IPS-NIHi7 (cell line): ENCODE measurements at regions not wholly inside any gene's neighbourhood (a gene's known extent, or its start where the extent isn't known, plus 50 kb on each side); places are given as distances from the start of the nearest gene placed in this dataset.
"Not testable (repeated sequence)": the region's sequence is repeated elsewhere in the genome, so short reads cannot be mapped to it uniquely, and the experiment has no call there.

Experiments
- DNase-seq: peaks from one replicate; pipeline ENCODE4 v3.0.0; 2012; ENCODE audit warnings: mixed read lengths; ENCODE audit errors: extremely low spot score

DNA sequence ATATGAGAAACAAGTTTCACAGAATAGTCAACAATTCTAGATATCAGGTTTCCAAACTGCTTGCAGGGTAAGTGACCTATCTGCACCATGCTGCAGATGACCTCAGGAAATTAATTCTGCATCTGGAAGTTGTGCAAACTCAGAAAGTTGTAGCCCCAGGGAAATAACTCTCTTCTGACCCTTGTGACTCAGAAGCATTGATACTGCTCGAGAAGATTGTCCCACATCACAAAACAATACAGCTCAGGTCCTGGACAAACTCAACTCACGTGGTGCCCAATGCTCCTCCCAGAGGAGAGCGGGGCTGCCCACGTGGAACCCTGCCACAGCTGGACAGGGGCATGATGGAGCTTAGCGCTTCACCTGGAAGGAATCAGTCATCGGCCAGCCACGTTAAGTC is 221.9 kb upstream of the LRRC61 start:
- DNase-seq, result not testable (repeated sequence)

DNA sequence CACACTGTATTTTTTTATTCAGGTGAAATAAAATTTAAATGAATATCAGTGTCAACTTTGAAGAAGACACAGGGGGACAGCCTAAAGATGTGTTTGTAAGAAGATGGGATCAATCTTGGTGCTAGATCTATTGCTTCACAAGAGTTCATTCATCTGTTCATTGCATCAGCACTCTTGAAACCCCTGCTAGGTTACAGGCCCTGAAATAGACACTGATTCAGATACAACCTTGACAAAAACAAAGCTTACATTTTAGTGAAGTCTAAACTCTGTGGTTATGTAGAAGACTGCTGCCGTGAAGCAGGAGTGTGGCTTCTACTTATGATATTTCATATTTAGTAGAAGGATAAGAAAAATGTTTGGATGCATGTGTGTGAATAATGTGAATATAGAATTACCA is 215.9 kb upstream of the LRRC61 start:
- not testable (repeated sequence) for DNase-seq

DNA sequence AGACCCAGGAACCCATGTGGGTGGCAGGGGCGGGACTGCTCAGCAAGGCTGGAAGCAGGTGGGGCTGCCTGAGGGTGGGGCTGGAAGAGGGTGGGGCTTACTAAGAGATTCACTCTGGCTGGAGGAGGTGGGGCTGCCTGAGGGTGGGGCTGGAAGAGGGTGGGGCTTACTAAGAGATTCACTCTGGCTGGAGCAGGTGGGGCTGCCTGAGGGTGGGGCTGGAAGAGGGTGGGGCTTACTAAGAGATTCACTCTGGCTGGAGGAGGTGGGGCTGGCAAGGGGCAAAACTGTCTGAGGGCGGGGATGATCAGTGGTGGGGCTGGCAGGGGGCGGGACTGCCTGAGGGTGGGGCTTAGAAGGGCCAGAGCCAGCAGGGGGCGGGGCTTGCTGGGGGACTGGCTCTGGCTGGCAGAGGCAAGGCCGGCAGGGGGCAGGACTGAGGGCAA is 212.8 kb upstream of the LRRC61 start:
- not testable (repeated sequence) for DNase-seq

DNA sequence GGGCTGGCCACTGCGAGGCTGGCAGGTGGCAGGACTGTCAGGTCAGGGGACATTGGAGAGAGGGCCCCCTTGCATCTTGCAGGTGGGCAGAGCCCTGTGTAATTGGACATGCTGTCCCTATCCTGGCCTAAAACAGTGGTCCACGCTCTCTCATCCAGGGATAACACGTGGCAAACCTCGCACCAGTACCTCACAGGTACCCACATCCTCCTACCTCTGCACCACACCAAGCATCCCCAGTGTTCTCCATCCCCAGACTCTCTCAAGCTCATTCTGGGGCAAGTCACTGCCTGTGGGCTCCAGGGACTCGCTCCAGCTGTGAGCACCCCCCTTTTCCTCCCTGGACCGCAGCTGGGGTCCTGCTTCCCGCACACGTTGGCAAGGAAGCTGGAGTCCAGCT is 212.3 kb upstream of the LRRC61 start:
- DNase-seq, result not testable (repeated sequence)

DNA sequence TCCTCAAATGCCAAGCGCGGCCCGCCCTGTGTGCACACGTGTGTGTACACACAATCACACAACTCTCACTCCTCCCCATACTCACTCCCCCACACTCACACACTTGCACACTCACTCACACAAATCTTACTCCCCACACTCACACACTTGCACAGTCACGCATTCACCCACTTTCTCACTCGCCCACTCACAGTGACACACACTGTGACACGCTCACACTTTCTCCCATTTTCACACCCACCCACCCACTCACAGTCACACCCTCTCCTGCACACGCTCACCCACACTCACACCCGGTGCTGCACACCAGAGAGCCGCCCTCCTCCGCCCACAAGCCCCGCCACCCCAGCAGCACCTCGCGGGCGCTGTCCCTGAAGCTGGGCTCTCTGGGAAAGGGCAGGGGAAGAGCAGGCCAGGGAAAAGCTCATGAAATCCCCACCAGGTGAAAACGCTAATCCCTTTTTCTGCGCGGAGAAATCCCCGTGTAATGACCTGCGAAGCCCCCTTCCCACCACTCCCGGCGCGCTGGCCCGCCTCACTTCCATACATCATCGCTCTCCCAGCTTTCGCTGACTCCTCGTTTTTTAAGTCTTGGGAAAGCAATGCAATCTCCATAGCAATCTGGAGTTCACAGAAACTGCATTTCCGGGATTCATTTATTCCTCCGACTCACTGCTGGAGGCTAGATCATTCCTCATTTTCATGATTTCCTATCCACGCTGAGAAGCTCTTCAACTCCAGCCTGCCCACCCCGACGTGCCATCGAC is 211.6 kb upstream of the LRRC61 start:
- not testable (repeated sequence) for DNase-seq

DNA sequence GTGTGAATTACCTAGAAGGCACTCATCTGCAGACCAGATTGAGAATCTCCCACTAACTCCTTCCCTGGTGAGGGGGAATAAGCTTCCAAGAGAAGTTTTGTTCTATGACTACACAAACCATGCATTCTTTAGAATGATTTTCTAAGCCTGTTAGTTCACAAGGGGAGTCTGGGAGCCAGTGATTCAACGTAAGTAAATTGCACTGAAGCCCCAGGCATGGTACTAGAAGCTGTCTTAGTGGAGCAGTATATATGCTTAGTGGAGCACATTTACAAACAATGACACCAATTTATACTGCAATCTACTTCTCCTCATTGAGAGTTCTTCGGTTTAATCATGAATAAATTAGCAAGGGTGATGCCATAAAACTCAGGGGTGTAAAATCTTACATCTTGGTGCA is 209.9 kb upstream of the LRRC61 start:
- not testable (repeated sequence) for DNase-seq

DNA sequence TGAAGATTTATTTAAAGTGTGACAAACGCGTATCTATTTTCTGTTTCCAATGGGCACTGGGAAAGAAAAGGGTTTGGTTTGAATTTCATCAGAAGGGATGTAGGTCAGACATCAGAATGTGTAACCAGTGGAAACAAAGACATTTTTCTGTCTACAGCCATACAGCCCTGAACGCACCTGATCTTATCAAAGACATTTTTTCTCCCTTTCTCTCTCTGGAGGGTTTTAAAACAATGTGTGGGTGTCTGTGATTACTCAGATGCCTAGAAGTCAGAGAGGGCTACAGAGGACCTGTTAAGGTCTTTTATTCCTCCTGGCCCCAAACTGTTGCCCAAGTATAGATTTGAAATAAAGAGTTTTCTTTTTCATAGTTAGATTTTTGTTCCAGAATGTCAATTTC is 208.6 kb upstream of the LRRC61 start:
- DNase-seq, result not testable (repeated sequence)

DNA sequence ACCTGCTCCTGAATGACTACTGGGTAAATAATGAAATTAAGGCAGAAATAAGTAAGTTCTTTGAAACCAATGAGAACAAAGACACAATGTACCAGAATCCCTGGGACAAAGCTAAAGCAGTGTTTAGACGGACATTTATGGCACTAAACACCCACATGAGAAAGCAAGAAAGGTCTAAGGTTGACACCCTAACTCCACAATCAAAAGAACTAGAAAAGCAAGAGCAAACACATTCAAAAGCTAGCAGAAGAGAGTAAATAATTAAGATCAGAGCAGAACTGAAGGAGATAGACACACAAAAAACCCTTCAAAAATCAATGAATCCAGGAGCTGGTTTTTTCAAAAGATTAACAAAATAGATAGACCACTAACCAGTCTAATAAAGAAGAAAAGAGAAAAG is 203.2 kb upstream of the LRRC61 start:
- not testable (repeated sequence) for DNase-seq

DNA sequence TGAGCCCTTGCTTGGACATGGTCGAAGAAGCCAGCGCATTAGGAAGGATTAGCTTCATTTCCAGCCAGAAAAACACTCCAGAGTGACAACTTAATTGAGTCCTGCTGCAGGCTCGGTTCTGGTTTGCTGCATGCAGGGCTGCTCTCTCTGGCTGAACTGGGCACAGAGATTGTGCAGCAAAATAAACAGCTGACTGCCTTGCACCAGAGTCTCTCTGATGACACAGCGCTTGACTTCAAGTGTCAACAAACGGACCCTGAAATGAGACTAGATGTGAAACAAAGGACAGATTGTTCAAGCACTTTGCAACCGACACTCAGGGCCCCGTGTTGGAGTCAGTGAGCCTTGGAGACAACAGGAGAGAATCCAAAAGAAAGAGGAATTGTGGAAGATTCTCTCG is 197.3 kb upstream of the LRRC61 start:
- DNase-seq, result not testable (repeated sequence)

DNA sequence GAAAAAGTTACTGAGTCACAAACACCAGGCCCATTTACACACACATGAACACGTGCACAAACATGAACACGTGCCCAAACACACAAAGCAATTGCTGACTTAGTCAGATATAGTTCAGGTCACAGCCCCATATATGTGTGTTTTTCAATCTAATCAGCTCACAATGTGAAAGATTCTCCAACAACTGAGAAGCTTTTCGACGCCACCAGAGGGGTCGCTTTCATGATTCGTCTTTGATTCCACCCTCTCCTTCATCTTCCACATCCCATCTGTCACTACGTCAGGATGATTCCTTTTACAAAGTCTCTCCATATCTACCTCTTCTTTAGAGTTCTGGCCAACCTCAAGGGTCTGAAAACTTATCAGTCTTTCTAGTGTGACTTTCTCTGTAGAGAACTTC is 188.7 kb upstream of the LRRC61 start:
- not testable (repeated sequence) for DNase-seq

DNA sequence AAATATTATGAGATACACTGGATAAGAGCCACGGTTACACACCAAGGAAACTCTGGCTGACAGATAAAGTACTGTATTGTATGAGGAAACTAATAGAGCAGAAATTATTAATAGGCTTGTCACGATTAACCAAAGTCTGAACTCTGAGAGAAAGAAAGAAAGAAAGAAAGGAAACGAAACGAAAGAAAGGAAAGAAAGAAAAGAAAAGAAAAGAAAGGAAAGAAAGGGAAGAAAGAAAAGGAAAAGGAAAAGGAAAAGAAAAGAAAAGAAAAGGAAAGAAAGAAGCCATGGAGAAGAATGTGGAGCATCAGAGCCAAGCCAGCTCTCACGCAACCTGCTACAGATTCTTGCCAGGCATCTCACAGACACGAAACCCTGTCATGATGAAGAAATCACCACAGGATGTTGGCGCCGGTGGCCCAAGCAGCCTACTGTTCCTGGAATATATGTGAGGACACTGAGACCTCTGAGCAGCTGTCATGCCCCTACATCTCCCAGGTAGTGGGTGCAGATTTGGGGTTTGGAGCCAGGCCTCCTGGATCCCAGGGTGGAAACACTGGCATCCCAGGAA is 187.4 kb upstream of the LRRC61 start:
- not testable (repeated sequence) for DNase-seq

DNA sequence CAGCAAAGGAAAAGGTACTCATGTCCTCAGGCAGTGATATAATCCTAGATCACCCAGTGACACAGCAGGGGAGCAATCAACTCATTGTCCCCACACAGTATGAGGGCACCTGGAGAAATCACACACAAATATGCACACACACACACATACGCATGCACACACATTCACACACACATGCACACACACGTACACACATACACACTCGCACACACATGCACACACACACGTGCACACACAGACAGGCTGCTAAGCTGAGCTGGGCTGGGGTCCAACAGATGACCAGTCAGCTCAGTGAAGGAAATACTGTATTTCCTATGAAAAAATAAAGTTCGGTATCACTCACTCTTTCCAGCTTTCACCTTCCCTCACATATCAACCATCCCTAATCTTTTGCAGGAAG is 183.3 kb upstream of the LRRC61 start:
- not testable (repeated sequence) for DNase-seq

DNA sequence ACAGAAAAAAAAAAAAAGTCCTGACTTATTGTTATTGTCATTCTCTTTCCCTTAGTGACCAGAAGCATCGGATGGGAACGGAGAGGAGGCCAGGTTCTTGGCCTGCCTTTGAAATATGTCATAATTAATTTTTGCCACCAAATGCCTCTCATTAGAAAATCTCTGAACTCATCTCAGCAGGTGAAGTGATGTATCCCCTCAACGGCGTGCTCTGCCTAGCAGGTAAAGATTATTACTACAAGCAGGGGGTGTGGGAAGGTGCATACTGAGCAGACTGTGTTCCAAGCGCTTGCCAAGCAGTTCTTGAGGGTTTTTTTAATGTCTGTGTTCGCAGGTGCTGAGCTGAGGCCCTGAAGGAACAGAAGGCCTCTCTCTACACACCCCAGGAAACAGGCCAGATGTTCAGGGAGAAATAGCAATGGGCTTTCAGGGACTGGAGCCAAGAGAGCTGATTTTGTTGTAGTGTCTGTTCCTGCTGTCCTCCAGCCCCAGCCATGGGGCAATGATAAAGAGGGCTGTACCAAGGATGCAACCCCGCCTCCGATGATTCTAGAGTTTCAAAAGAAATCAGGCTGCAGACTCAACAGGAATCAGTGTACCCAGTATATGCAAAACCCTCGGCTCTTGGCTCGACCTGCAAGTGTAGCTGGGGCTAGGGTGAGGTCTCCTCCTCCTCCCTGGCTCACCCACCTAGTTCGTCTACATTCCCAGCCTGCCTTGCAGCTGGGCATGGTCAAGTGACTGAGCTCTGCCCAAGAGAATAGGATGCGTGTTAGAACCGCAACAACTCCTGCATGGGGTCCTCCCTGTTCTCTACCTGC is 181.4 kb upstream of the LRRC61 start:
- DNase-seq, result not testable (repeated sequence)

DNA sequence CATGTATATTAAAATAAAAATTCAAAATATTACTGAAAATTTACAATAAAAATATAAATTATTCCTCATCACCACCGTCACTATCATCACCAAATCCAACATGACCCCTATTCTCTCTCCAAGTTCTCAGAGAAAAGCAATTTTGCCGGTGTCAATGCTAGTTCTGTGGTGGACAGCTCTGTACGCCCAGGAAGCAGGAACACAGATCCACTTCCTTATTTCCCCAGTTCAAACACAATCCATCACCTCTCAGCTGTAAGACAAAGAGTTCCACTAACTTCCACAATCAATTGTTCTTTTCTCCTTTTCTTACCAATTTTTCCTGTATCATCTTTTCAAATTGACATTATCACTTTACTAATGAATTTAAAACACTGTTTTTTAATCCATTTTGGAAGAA is 177.0 kb upstream of the LRRC61 start:
- DNase-seq, result not testable (repeated sequence)

DNA sequence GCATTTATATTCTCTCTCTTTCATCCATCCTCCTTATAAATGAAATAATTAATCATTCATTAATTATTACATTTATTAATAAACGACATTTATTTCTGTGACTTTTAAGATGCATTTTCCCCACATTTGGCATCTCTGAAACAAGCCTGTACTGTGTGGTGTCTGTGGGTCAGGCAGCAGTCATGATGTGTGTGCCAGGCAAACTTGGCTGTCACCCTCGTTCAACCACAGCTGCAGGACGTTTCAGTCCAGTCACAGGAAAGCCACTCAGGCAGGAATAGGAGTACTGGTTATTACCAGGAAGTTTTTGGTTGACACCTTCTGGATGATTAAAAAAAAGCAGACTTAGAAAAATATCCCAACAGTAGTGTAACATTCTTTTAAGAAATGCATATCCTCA is 175.6 kb upstream of the LRRC61 start:
- not testable (repeated sequence) for DNase-seq

DNA sequence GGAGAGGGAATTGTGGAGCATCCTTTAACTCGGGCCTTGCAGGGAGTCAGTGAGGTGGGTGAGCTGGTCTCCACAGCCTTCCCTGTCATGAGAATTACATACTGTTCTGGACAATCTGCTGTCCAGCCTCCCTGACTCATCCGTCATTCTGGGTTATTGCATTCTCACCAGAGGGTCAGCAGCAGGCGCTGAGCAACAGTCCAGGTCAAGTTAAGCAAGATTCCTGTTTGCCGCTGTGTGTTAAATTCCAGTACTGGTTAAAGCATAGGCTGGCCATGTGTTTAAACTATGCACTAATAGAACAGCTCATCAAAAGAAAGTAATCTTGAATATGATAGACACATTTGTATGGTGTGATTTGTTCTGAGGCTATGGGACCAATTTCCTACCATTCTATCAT is 167.1 kb upstream of the LRRC61 start:
- DNase-seq, result not testable (repeated sequence)

DNA sequence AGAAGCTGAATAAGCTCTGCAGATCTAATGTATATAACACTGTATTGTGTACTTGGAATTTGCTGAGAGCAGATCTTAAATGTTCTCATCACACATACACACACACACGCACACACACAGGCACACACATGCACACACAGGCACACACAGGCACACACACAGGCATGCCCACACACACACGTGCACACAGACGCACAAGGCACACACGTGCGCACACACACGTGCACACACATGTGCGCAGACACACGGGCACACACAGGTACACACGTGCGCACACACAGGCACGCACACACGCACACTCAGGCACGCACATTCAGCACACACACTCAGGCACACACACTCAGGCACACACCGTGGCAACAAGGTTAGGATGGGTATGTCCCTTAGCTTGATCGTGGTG is 164.5 kb upstream of the LRRC61 start:
- not testable (repeated sequence) for DNase-seq

DNA sequence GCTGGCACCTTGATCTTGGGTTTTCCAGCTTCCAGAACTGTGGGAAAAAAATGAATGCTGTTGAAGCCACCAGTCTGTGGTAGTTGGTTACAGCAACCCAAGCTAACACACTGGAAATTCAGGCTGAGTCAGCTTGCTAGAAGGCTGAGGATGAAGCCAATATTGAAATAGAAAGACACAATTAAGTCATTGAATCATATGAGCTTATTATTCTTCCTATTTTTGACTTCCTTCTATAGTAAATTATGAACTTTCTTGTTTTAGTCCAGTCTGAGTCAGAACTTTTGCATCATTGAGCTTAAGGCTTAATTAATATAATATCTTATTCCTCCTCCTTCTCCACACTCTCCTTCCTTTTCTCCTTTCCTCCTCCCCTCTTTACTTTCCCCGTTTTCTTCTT is 153.6 kb upstream of the LRRC61 start:
- not testable (repeated sequence) for DNase-seq

DNA sequence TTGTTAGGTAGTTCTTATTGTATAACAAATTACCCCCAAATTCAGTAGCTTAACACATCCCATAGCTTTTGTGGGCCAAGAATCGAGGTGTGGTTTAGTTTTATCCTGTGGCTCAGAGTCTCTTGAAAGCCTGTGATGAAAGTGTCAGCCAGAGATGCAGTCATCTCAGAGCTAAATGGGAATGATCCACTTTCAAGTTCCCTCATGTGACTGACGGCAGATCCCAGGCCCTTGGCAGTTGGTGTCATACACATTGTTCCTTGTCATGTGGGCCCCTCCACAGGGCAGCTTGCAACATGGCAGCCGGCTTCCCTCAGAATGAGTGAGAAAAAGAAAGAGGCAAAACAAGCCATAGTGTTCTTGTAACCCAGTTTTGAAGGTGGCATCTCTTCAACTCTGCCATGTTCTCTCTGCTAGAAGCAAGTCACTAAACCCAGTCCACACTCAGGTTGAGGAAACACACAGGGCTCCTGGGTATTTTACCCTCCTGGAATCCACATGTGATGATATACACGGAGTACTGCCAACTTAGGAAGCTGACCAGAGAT is 153.1 kb upstream of the LRRC61 start:
- not testable (repeated sequence) for DNase-seq

DNA sequence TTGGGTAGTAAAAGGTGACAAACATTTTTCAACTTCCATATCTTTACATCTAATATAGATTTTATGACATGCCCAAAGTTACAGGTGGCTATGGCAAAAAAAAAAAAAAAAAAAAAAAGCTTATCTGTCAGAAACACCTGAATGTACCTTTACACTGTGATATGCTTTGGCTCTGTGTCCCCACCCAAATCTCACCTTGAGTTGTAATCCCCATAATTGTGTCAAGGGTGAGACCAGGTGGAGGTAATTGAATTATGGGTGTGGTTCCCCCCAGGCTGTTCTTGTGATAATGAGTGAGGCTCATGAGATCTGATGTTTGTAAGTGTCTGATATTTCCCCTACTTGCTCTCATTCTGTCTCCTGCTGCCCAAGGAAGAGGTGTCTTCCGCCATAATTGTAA is 139.6 kb upstream of the LRRC61 start:
- not testable (repeated sequence) for DNase-seq

DNA sequence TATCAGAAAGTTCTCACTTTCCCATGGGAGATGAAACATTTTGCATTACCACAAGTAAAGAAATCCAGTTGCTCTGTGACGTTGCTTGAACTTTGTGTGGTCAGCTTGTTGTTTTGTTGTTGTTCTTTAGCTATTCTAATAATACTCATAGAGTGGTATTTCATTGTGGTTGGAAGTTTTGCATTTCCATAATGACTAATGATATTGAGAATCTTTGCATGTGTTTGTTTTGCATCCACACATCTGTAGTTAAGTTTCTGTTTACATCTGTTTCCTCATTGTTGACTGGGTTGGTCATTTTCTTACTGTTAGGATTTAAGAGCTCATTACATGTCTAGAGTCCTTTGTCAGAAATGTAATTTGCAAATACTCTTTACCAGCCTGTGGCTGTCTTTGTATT is 133.2 kb upstream of the LRRC61 start:
- not testable (repeated sequence) for DNase-seq

DNA sequence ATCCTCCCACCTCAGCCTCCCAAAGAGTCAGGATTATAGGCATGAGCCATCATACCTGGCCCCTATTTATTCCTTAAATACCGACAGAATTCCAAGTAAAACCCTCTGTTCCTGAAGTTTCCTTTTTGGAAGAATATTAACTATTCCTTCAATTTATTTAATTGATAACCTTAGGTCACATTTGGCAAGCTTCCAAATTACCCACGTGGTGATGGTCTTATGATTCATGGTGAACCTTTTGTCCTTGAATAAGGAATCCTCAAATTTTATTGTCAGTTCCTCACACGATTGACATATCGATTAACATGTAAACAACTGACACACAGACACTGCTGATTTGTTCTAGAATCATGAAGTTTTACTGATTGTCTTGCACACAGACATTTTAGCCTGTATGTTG is 130.6 kb upstream of the LRRC61 start:
- DNase-seq, result not testable (repeated sequence)
